Transverse colon (tissue), 4 donors: ENCODE measurements at regions not wholly inside any gene's neighbourhood (a gene's known extent, or its start where the extent isn't known, plus 50 kb on each side); places are given as distances from the start of the nearest gene placed in this dataset.

ENCODE experiments used
- DNase-seq: peaks from one replicate; pipeline ENCODE4 v3.0.0-alpha.2; 2019
- H3K27ac ChIP-seq, 4 donors: fragments of 200-600 bp; sonication (generic); 2 replicates each; pipeline ENCODE4 v1.5.1; 2016 to 2018; ENCODE audit warnings: inconsistent platforms in 4 of 4
- H3K27me3 ChIP-seq: fragments of 200-600 bp; sonication (generic); 2 replicates; pipeline ENCODE4 v1.5.1; 2017; ENCODE audit warnings: inconsistent platforms
- H3K36me3 ChIP-seq, 4 donors: fragments of 200-600 bp; sonication (generic); 2 replicates each; pipeline ENCODE4 v1.5.1; 2017 to 2019; ENCODE audit warnings: inconsistent platforms in 4 of 4
- H3K4me1 ChIP-seq, 4 donors: fragments of 200-600 bp; sonication (generic); 2 replicates each; pipeline ENCODE4 v1.5.1; 2017 to 2020; ENCODE audit warnings: inconsistent platforms in 4 of 4
- H3K4me3 ChIP-seq, 4 donors: fragments of 200-600 bp; sonication (generic); 1 replicate in 1 of 4; 2 replicates in 3 of 4; pipeline versions ENCODE4 v1.5.1 to v1.6.1; 2017 to 2019; ENCODE audit warnings: inconsistent platforms in 4 of 4
- H3K9me3 ChIP-seq, 2 donors: fragments of 200-600 bp; sonication (generic); 2 replicates each; pipeline ENCODE4 v1.5.1; 2017 to 2019; ENCODE audit warnings: inconsistent platforms in 2 of 2
- EP300 ChIP-seq: sonication (generic); formaldehyde crosslinking; IDR thresholded peaks from one replicate; pipeline ENCODE4 v1.6.1; 2017; ENCODE audit warnings: antibody characterized with exemption, low read depth
- POLR2A ChIP-seq: fragments of 450-650 bp; IDR thresholded peaks from one replicate; pipeline ENCODE4 v1.6.1; 2016; ENCODE audit warnings: antibody characterized with exemption, mild to moderate bottlenecking, moderate library complexity
- POLR2AphosphoS5 ChIP-seq, 3 donors: sonication (generic); formaldehyde crosslinking; IDR thresholded peaks; one replicate each; pipeline ENCODE4 v1.6.1; 2016; ENCODE audit warnings: antibody characterized with exemption in 3 of 3
- WGBS, 2 donors: methylation state at CpG; one replicate each; pipeline ENCODE4 v1.1.5; 2018; ENCODE audit warnings: low coverage in 1 of 2; 5-methylcytosine and 5-hydroxymethylcytosine counted together
- in situ Hi-C, 4 donors: fragments of 200-750 bp; cut with MboI; loops; one replicate each; pipeline versions ENCODE4 v1.15.0 to v1.15.1; 2017; ENCODE audit warnings: low sequenced_read_pairs in 3 of 4, low pct_ligation_motif_present in 1 of 4, low pct_unique_long_range_greater_than_20kb in 1 of 4
- intact Hi-C: fragments of 100-400 bp; cut with DNase I; formaldehyde crosslinking; loops from one replicate; pipeline ENCODE4 v1.15.1; 2023; ENCODE audit warnings: low total_unique reads
- TF ChIP-seq, protein P1 (sequence below), 5 experiments: fragments of 200-600 bp in 3 of 5; fragments of 450-650 bp in 2 of 5; sonication (generic) in 3 of 5; IDR thresholded peaks; 1 replicate in 2 of 5; 2 replicates in 3 of 5; pipeline ENCODE4 v1.5.1; 2016 to 2017; ENCODE audit warnings: antibody characterized with exemption in 5 of 5, inconsistent platforms in 3 of 5, mild to moderate bottlenecking in 2 of 5, moderate library complexity in 1 of 5

- H3K27me3 ChIP-seq, result no peaks in the 10 kb centered on the region
- intact Hi-C loops (no loop called here), in situ Hi-C loops (no loop called here)
- WGBS, 2 donors, result 80 to 100% methylated on average over 1 of the region's 1 CpG
- TF ChIP-seq POLR2AphosphoS5 (IDR thresholded peaks at IDR 0.05), result no peak
- TF ChIP-seq POLR2A, result no peak
- TF ChIP-seq EP300, result no peak
- TF ChIP-seq, protein P1, sequence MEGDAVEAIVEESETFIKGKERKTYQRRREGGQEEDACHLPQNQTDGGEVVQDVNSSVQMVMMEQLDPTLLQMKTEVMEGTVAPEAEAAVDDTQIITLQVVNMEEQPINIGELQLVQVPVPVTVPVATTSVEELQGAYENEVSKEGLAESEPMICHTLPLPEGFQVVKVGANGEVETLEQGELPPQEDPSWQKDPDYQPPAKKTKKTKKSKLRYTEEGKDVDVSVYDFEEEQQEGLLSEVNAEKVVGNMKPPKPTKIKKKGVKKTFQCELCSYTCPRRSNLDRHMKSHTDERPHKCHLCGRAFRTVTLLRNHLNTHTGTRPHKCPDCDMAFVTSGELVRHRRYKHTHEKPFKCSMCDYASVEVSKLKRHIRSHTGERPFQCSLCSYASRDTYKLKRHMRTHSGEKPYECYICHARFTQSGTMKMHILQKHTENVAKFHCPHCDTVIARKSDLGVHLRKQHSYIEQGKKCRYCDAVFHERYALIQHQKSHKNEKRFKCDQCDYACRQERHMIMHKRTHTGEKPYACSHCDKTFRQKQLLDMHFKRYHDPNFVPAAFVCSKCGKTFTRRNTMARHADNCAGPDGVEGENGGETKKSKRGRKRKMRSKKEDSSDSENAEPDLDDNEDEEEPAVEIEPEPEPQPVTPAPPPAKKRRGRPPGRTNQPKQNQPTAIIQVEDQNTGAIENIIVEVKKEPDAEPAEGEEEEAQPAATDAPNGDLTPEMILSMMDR (IDR thresholded peaks at IDR 0.05), result no peak
- H3K9me3 ChIP-seq, result no peaks in the 10 kb centered on the region
- no peak overlapping the region for H3K27ac ChIP-seq
- no peak for DNase-seq
- no peaks in the 10 kb centered on the region for H3K36me3 ChIP-seq
- no peaks in the 10 kb centered on the region for H3K4me1 ChIP-seq
- H3K4me3 ChIP-seq, result no peak overlapping the region
Observed at GRCh38 chr11:29093416-29094120, 923.3 kb downstream of the KCNA4 start.

- in situ Hi-C loops (no loop called here), intact Hi-C loops (no loop called here)
- no peak for DNase-seq
- WGBS, 2 donors, result 0% methylated on average over 1 of the region's 1 CpG
- Histone ChIP-seq H3K4me1 (no peaks in the 10 kb centered on the region), H3K27me3 (no peaks in the 10 kb centered on the region), H3K36me3 (no peaks in the 10 kb centered on the region), H3K9me3 (no peaks in the 10 kb centered on the region), H3K4me3 (no peak overlapping the region), H3K27ac (no peak overlapping the region)
- TF ChIP-seq, protein P1 (IDR thresholded peaks at IDR 0.05), result no peak
- TF ChIP-seq POLR2A (no peak), EP300 (no peak), POLR2AphosphoS5 (IDR thresholded peaks at IDR 0.05) (no peak)
Observed at GRCh38 chr11:29087200-29087812, 929.5 kb downstream of the KCNA4 start.

- in situ Hi-C loops, result no loop called here
- no peak for DNase-seq
- TF ChIP-seq EP300 (no peak), POLR2AphosphoS5 (IDR thresholded peaks at IDR 0.05) (no peak), POLR2A (no peak)
- TF ChIP-seq, protein P1 (IDR thresholded peaks at IDR 0.05), result no peak
- WGBS, 2 donors, result 90% methylated on average over 2 of the region's 2 CpGs; no CpG with 5 or more reads in 1 of the 2 donors
- no peaks in the 10 kb centered on the region for H3K27me3 ChIP-seq
- H3K36me3 ChIP-seq, result no peaks in the 10 kb centered on the region
- no peak overlapping the region for H3K27ac ChIP-seq
- intact Hi-C loops, result no loop called here
- no peaks in the 10 kb centered on the region for H3K4me1 ChIP-seq
- no peak overlapping the region for H3K4me3 ChIP-seq
- peaks cover 0 to 4% of the 10 kb centered on the region in 2 donors for H3K9me3 ChIP-seq
Observed at GRCh38 chr11:29075726-29076125, 941.1 kb downstream of the KCNA4 start.

- Histone ChIP-seq H3K27ac (no peak overlapping the region), H3K9me3 (no peaks in the 10 kb centered on the region), H3K4me1 (no peaks in the 10 kb centered on the region), H3K36me3 (no peaks in the 10 kb centered on the region), H3K27me3 (no peaks in the 10 kb centered on the region), H3K4me3 (no peak overlapping the region)
- TF ChIP-seq, protein P1 (IDR thresholded peaks at IDR 0.05), result no peak
- TF ChIP-seq POLR2AphosphoS5 (IDR thresholded peaks at IDR 0.05), result no peak
- no peak for TF ChIP-seq EP300
- TF ChIP-seq POLR2A, result no peak
- WGBS, 2 donors, result 46 to 54% methylated on average over 3 of the region's 3 CpGs
- no peak for DNase-seq
- intact Hi-C loops (no loop called here), in situ Hi-C loops (no loop called here)
Observed at GRCh38 chr11:29063630-29064361, 953.0 kb downstream of the KCNA4 start.
